ENCODE measurements at regions not wholly inside any gene's neighbourhood (a gene's known extent, or its start where the extent isn't known, plus 50 kb on each side); places are given as distances from the start of the nearest gene placed in this dataset.

DNA sequence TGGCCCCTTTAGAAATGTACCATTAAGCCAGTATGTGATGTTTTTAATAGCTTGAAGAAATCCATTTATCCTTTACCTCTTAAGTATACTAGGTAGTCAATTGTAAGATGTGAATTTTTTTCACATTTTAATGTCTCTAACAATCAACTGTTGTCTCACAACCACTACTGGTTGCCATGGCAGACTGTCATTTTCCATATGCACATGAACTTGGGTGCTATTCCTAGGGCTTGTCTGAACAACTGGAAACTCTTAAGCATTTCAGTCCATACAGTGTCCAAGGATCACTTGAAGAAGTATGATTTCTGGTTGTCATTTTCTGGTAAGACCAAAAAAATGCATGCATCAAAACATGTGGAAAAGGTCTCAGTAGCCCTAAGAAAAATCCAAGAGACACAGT is 315.1 kb downstream of the HHIPL2 start:
- no peak overlapping the region for H3K4me3 ChIP-seq (ENCODE audit: low read depth in 1 of 2, low read length in 2 of 2)
- no peaks in the 10 kb centered on the region for H3K36me3 ChIP-seq (ENCODE audit: control insufficient read depth in 1 of 2, insufficient read depth in 2 of 2, low read length in 2 of 2)
- H3K27ac ChIP-seq (ENCODE audit: low read length): no peak overlapping the region
- H3K27me3 ChIP-seq (ENCODE audit: low read depth, low read length): no peaks in the 10 kb centered on the region
- no peaks in the 10 kb centered on the region for H3K9me3 ChIP-seq (ENCODE audit: control insufficient read depth in 1 of 2, low read length in 2 of 2)
- no peaks in the 10 kb centered on the region for H3K4me1 ChIP-seq (ENCODE audit: control insufficient read depth in 1 of 2, insufficient read depth in 2 of 2, low read length in 2 of 2)

DNA sequence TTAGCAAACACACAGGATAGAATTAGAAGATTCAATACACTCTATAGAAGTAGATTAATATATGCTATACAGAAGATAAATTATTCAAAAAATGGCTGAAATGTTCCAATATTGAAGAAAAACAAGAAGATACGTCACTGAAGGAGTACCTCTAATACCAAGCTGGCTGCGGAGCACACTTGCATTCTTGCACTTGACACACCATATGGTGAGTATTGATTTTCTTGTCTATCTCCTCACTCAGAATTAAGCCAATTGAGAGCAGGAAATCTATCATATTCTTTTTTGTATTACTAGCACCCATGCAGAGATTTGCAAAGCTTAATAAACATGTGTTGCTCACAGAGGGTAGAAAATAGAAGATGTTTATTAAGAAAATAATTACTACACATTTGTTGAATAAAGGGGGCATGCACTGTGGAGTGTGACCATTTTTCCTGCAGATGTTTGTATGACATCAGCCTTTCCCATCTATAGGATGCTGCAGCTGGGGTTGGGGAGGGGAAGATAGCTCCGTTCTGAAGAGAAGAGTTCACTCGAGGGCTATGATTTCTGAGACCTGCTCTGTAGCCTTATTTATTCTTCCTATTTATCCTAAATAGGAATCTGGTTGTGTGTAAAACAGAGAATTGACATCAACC is 318.1 kb downstream of the HHIPL2 start:
- Histone ChIP-seq H3K9me3 (ENCODE audit: control insufficient read depth in 1 of 2, low read length in 2 of 2) (no peaks in the 10 kb centered on the region), H3K4me3 (ENCODE audit: low read depth in 1 of 2, low read length in 2 of 2) (no peak overlapping the region)

DNA sequence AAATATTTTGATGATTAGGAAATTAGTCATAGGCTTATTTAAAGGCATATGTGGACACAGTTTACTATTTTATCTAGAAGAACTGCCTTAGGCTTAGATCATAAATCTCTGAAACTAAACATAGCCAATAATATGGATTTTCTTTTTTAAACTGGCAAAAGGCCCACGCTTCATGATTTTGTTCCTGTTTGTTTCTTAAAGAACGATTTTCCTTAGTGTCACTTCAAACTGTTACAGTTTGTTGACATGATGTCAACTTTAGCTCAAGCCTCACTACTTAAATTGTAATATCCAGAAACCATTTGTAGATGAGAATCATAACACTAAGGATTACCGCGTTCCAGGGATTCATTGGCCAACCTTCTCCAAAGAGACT is 322.6 kb downstream of the HHIPL2 start:
- Histone ChIP-seq H3K27ac (ENCODE audit: low read length) (no peak overlapping the region), H3K36me3 (ENCODE audit: control insufficient read depth in 1 of 2, insufficient read depth in 2 of 2, low read length in 2 of 2) (no peaks in the 10 kb centered on the region), H3K4me1 (ENCODE audit: control insufficient read depth in 1 of 2, insufficient read depth in 2 of 2, low read length in 2 of 2) (no peaks in the 10 kb centered on the region)

More for the DNA sequence above, 318.1 kb downstream of the HHIPL2 start:
- no peaks in the 10 kb centered on the region for H3K36me3 ChIP-seq (ENCODE audit: control insufficient read depth in 1 of 2, insufficient read depth in 2 of 2, low read length in 2 of 2)
- no peak overlapping the region for H3K27ac ChIP-seq (ENCODE audit: low read length)
- no peaks in the 10 kb centered on the region for H3K4me1 ChIP-seq (ENCODE audit: control insufficient read depth in 1 of 2, insufficient read depth in 2 of 2, low read length in 2 of 2)
- H3K27me3 ChIP-seq (ENCODE audit: low read depth, low read length): no peaks in the 10 kb centered on the region

DNA sequence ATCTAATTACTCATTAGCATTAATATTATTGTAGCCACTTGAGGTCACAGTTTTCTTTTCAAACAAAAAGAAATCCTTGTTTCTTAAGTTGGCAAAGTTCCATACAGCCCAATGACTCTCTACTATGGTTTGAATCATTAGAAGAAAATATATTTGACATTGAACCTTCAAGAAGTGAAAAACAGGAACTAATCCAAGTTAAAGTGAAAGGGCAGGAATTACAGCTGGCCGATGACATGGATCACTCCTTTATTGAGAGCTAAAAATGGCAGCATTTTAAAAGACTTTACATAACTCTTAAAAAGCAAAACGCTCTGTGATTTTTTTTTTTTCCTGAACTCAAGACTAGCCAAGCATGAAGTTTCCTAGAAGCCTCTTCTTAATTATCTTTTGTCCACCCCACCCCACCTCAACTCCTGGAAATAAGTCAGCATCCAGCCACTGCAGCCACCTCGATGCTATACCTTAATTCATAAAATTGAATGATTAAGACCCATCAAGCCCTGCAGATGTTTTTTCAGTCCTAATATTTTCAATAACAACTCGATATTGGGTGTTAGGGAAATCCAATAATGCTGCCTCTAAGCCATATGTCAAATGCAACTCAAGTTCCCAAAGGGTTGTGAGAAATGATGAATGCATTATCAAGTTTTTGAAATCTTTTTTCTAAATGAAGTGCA is 323.1 kb downstream of the HHIPL2 start:
- Histone ChIP-seq H3K4me3 (ENCODE audit: low read depth in 1 of 2, low read length in 2 of 2) (no peak overlapping the region), H3K27me3 (ENCODE audit: low read depth, low read length) (no peaks in the 10 kb centered on the region), H3K36me3 (ENCODE audit: control insufficient read depth in 1 of 2, insufficient read depth in 2 of 2, low read length in 2 of 2) (no peaks in the 10 kb centered on the region), H3K27ac (ENCODE audit: low read length) (no peak overlapping the region), H3K9me3 (ENCODE audit: control insufficient read depth in 1 of 2, low read length in 2 of 2) (peaks cover 0 to 3% of the 10 kb centered on the region in 2 donors), H3K4me1 (ENCODE audit: control insufficient read depth in 1 of 2, insufficient read depth in 2 of 2, low read length in 2 of 2) (no peaks in the 10 kb centered on the region)

More for the DNA sequence above, 322.6 kb downstream of the HHIPL2 start:
- H3K27me3 ChIP-seq (ENCODE audit: low read depth, low read length): no peaks in the 10 kb centered on the region
- no peaks in the 10 kb centered on the region for H3K9me3 ChIP-seq (ENCODE audit: control insufficient read depth in 1 of 2, low read length in 2 of 2)
- H3K4me3 ChIP-seq (ENCODE audit: low read depth in 1 of 2, low read length in 2 of 2): no peak overlapping the region

DNA sequence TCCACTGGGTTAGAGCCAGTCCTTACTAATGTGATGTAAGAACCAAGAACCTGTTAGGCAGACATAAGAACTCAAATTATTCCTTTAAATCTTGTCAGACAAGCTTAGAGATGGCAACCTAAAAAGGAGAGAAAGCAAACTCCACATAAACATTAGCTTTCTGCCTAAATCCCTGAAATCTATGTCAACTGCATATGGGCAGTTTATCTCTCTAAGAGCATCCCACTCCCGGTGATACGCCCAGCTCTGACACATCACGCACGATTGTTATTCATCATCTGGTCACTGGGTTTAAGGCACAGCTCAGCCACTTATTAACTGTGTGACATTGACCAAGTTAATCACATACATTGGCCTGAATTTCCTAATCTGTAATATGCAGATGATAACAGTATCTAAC is 323.7 kb downstream of the HHIPL2 start:
- Histone ChIP-seq H3K4me1 (ENCODE audit: control insufficient read depth in 1 of 2, insufficient read depth in 2 of 2, low read length in 2 of 2) (no peaks in the 10 kb centered on the region), H3K27me3 (ENCODE audit: low read depth, low read length) (no peaks in the 10 kb centered on the region), H3K9me3 (ENCODE audit: control insufficient read depth in 1 of 2, low read length in 2 of 2) (peaks cover 0 to 3% of the 10 kb centered on the region in 2 donors), H3K36me3 (ENCODE audit: control insufficient read depth in 1 of 2, insufficient read depth in 2 of 2, low read length in 2 of 2) (no peaks in the 10 kb centered on the region), H3K4me3 (ENCODE audit: low read depth in 1 of 2, low read length in 2 of 2) (no peak overlapping the region), H3K27ac (ENCODE audit: low read length) (no peak overlapping the region)

DNA sequence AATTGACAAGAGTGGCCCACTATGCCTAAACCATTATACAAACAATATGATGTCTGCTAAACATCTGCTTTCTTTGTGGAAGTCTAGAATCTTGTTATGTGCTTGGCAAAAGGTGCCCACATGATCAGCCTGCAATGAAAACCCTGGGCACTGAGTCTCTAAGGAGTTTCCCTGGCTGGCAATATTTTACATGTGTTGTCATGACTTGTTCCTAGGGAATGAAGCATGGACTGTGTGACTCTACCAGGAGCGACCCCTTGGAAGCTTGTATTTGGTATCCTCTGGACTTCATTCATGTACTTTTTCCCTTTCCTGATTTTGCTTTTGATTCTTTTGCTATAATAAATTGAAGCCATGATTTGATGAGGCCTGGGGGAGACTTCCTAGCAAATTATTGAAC is 324.9 kb downstream of the HHIPL2 start:
- no peak overlapping the region for H3K27ac ChIP-seq (ENCODE audit: low read length)
- H3K27me3 ChIP-seq (ENCODE audit: low read depth, low read length): no peaks in the 10 kb centered on the region
- H3K36me3 ChIP-seq (ENCODE audit: control insufficient read depth in 1 of 2, insufficient read depth in 2 of 2, low read length in 2 of 2): no peaks in the 10 kb centered on the region
- H3K4me3 ChIP-seq (ENCODE audit: low read depth in 1 of 2, low read length in 2 of 2): no peak overlapping the region
- H3K9me3 ChIP-seq (ENCODE audit: control insufficient read depth in 1 of 2, low read length in 2 of 2): peaks cover 0 to 3% of the 10 kb centered on the region in 2 donors
- H3K4me1 ChIP-seq (ENCODE audit: control insufficient read depth in 1 of 2, insufficient read depth in 2 of 2, low read length in 2 of 2): no peaks in the 10 kb centered on the region

DNA sequence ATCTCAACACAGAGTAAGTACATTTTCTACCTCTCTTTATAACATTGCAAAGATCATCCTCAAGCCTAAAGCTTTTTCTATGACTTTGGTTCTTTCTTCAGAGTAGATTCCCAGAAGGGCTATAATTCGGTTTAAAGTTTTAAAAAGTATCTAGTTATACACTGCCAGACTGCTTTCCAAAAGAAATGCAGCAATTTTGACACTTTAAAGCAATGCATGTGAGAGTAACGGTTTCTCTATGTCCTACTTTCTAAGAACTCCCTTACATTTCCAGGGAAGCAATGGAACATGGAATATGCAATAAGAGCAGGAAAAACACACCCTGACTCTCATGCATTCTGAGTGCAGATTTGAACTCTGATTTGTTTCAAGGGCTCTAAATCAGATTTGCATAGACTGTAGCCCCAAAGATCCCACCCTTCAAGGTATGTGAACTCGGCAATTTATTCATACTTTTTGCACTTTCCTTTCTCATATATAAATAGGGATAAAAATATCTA is 331.6 kb downstream of the HHIPL2 start:
- no peak overlapping the region for H3K4me3 ChIP-seq (ENCODE audit: low read depth in 1 of 2, low read length in 2 of 2)
- no peaks in the 10 kb centered on the region for H3K27me3 ChIP-seq (ENCODE audit: low read depth, low read length)
- no peaks in the 10 kb centered on the region for H3K4me1 ChIP-seq (ENCODE audit: control insufficient read depth in 1 of 2, insufficient read depth in 2 of 2, low read length in 2 of 2)
- H3K9me3 ChIP-seq (ENCODE audit: control insufficient read depth in 1 of 2, low read length in 2 of 2): peaks cover 0 to 3% of the 10 kb centered on the region in 2 donors
- H3K36me3 ChIP-seq (ENCODE audit: control insufficient read depth in 1 of 2, insufficient read depth in 2 of 2, low read length in 2 of 2): no peaks in the 10 kb centered on the region
- H3K27ac ChIP-seq (ENCODE audit: low read length): no peak overlapping the region

DNA sequence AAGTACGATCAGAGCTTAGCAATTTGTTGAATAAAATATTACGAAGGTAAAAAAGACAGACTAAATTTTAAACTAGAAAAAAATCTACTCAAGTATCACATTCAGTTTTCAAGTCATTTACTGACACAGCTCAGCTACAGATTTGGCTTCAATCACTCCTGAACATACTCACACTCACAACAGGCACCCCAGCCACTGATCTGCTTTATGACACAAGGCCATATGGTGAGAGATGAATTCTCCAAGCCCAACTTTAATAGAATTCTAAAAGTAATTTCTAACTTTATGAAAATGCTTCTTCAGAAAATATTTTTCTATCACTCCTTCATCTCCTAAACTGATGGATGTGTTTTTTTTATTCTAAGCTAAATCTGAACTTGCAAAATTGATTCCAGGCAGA is 337.1 kb downstream of the HHIPL2 start:
- H3K4me3 ChIP-seq (ENCODE audit: low read depth in 1 of 2, low read length in 2 of 2): no peak overlapping the region
- no peaks in the 10 kb centered on the region for H3K4me1 ChIP-seq (ENCODE audit: control insufficient read depth in 1 of 2, insufficient read depth in 2 of 2, low read length in 2 of 2)
- no peaks in the 10 kb centered on the region for H3K9me3 ChIP-seq (ENCODE audit: control insufficient read depth in 1 of 2, low read length in 2 of 2)
- no peaks in the 10 kb centered on the region for H3K27me3 ChIP-seq (ENCODE audit: low read depth, low read length)
- no peaks in the 10 kb centered on the region for H3K36me3 ChIP-seq (ENCODE audit: control insufficient read depth in 1 of 2, insufficient read depth in 2 of 2, low read length in 2 of 2)
- H3K27ac ChIP-seq (ENCODE audit: low read length): no peak overlapping the region

DNA sequence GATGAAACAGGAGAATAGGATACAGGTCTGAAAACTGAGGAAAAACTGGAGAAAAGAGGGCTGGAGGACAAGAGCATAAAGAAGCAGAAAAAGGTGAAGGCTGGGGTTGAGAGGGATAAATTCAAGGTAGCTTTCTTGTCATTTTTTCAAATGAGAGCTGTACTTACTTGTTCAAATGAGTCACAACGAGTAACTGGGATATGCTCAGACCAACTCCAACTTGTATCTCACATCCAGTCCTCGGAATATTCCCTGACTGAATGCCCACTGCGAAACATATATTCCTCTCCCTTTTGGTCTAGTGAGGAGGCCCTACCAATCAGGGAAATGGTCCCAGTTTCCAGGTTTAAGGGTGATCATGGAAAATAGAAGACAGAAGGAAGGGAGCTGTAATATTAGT is 343.4 kb downstream of the HHIPL2 start:
- H3K9me3 ChIP-seq (ENCODE audit: control insufficient read depth in 1 of 2, low read length in 2 of 2): no peaks in the 10 kb centered on the region
- H3K4me3 ChIP-seq (ENCODE audit: low read depth in 1 of 2, low read length in 2 of 2): no peak overlapping the region
- no peak overlapping the region for H3K27ac ChIP-seq (ENCODE audit: low read length)
- H3K4me1 ChIP-seq (ENCODE audit: control insufficient read depth in 1 of 2, insufficient read depth in 2 of 2, low read length in 2 of 2): no peaks in the 10 kb centered on the region
- H3K36me3 ChIP-seq (ENCODE audit: control insufficient read depth in 1 of 2, insufficient read depth in 2 of 2, low read length in 2 of 2): no peaks in the 10 kb centered on the region
- H3K27me3 ChIP-seq (ENCODE audit: low read depth, low read length): no peaks in the 10 kb centered on the region

DNA sequence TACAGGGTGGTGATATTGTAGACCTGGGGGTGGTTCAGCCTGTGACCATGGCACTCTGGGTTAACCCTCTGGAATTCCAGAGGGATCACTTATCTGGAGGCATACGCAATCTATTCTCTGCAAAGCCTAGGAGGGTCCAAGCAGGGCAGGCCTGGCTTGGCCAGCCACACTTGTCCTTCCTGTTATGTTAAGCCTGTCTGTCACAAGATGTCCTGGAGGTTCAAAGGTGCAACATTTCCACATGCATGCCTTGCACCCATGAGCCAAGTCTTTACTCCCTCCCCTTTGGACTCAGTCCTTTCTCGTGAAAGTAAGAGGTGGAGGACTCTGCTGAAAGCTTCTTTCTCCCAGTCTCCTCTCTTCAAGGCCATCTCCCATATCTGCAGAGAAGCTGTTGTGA is 345.1 kb downstream of the HHIPL2 start:
- H3K27me3 ChIP-seq (ENCODE audit: low read depth, low read length): no peaks in the 10 kb centered on the region
- H3K27ac ChIP-seq (ENCODE audit: low read length): no peak overlapping the region
- H3K9me3 ChIP-seq (ENCODE audit: control insufficient read depth in 1 of 2, low read length in 2 of 2): no peaks in the 10 kb centered on the region
- no peaks in the 10 kb centered on the region for H3K36me3 ChIP-seq (ENCODE audit: control insufficient read depth in 1 of 2, insufficient read depth in 2 of 2, low read length in 2 of 2)
- H3K4me1 ChIP-seq (ENCODE audit: control insufficient read depth in 1 of 2, insufficient read depth in 2 of 2, low read length in 2 of 2): no peaks in the 10 kb centered on the region
- no peak overlapping the region for H3K4me3 ChIP-seq (ENCODE audit: low read depth in 1 of 2, low read length in 2 of 2)

DNA sequence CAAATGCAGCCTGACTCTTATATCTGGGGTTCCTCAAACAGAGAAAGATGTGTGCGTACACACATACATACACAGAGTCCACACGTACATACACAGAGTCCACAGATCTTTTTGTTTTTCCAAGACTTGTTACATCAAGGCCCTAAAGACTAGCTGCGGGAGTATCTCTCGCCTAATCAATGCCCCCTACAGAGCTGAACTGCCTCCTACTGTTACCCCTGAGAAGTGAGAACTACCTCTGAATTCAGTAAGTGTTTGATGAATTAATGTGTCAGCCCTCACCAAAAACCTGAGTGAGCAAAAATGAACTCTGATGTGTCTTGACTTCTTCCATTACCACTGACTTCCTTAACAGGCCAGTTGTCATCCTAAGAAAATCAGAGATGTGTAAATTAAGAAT is 351.2 kb downstream of the HHIPL2 start:
- Histone ChIP-seq H3K4me1 (ENCODE audit: control insufficient read depth in 1 of 2, insufficient read depth in 2 of 2, low read length in 2 of 2) (no peaks in the 10 kb centered on the region), H3K27ac (ENCODE audit: low read length) (no peak overlapping the region), H3K4me3 (ENCODE audit: low read depth in 1 of 2, low read length in 2 of 2) (no peak overlapping the region), H3K9me3 (ENCODE audit: control insufficient read depth in 1 of 2, low read length in 2 of 2) (no peaks in the 10 kb centered on the region), H3K36me3 (ENCODE audit: control insufficient read depth in 1 of 2, insufficient read depth in 2 of 2, low read length in 2 of 2) (no peaks in the 10 kb centered on the region), H3K27me3 (ENCODE audit: low read depth, low read length) (no peaks in the 10 kb centered on the region)

DNA sequence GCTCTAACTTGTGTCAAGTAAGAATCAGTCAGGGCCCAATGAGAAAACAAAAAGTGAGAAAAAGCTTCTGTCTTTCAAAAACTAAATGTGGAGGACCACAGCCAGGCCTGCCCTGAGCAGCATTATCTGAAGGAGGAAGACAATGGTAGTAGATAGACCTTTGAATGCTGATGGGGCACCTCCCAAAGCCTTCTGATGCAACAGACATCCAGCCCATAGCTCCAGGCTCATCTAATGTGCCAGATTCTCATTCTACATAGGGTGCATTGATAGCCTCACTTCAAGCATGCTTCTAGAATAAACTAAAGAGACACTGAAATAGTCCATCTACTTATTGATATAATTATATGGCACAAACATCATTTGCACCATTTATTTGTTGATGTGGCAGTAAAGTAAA is 351.6 kb downstream of the HHIPL2 start:
- H3K36me3 ChIP-seq (ENCODE audit: control insufficient read depth in 1 of 2, insufficient read depth in 2 of 2, low read length in 2 of 2): no peaks in the 10 kb centered on the region
- no peaks in the 10 kb centered on the region for H3K27me3 ChIP-seq (ENCODE audit: low read depth, low read length)
- no peak overlapping the region for H3K4me3 ChIP-seq (ENCODE audit: low read depth in 1 of 2, low read length in 2 of 2)
- H3K9me3 ChIP-seq (ENCODE audit: control insufficient read depth in 1 of 2, low read length in 2 of 2): no peaks in the 10 kb centered on the region
- H3K27ac ChIP-seq (ENCODE audit: low read length): no peak overlapping the region
- H3K4me1 ChIP-seq (ENCODE audit: control insufficient read depth in 1 of 2, insufficient read depth in 2 of 2, low read length in 2 of 2): no peaks in the 10 kb centered on the region
